WTC11 (cell line): ENCODE measurements at regions not wholly inside any gene's neighbourhood (a gene's known extent, or its start where the extent isn't known, plus 50 kb on each side); places are given as distances from the start of the nearest gene placed in this dataset.

Experiments
- ATAC-seq: fragments of 200-7000 bp; cut with Tn5 transposase; 2 replicates; pipeline ENCODE4 v1.10.0; 2021; ENCODE audit warnings: mild to moderate bottlenecking, moderate library complexity
- CTCF ChIA-PET: fragments of 300-600 bp; sonication (Branson Sonifier 250); formaldehyde crosslinking; loops from one replicate; lab custom pipeline; 2021; ENCODE audit warnings: antibody characterized with exemption; lab: Charles Lee
- POLR2A ChIA-PET: fragments of 350-600 bp; sonication (Branson Sonifier 250); formaldehyde crosslinking; loops from one replicate; lab custom pipeline; 2021; ENCODE audit warnings: antibody characterized with exemption; lab: Charles Lee
- DNase-seq: peaks from one replicate; pipeline ENCODE4 v3.0.0; 2021; ENCODE audit warnings: low spot score
- H3K27ac Mint-ChIP-seq: 2 replicates; pipeline ENCODE4 v1.8.0; 2021; ENCODE audit warnings: mixed read lengths
- H3K27me3 Mint-ChIP-seq: 2 replicates; pipeline ENCODE4 v1.8.0; 2021; ENCODE audit warnings: low read depth, mild to moderate bottlenecking, moderate library complexity, mixed read lengths
- H3K36me3 Mint-ChIP-seq: 2 replicates; pipeline ENCODE4 v1.8.0; 2021; ENCODE audit warnings: mixed read lengths
- H3K4me1 Mint-ChIP-seq: 2 replicates; pipeline ENCODE4 v1.8.0; 2022; ENCODE audit warnings: mixed read lengths
- H3K4me3 Mint-ChIP-seq: 2 replicates; pipeline ENCODE4 v1.8.0; 2021; ENCODE audit warnings: mild to moderate bottlenecking, moderate library complexity, mixed read lengths
- H3K9me3 Mint-ChIP-seq: 2 replicates; pipeline ENCODE4 v1.8.0; 2021; ENCODE audit warnings: mixed read lengths
- FOXK1 ChIP-seq: sonication (generic); formaldehyde crosslinking; IDR thresholded peaks from 2 replicates; pipeline ENCODE4 v1.8.0; 2022; ENCODE audit warnings: mild to moderate bottlenecking, moderate library complexity, missing genetic modification reagents
- GTF2I ChIP-seq: fragments of 250-450 bp; sonication (Bioruptor Pico); conservative IDR thresholded peaks from 2 replicates; pipeline ENCODE4 v1.4.0; 2021; ENCODE audit warnings: mild to moderate bottlenecking
- JUN ChIP-seq: sonication (generic); formaldehyde crosslinking; IDR thresholded peaks from 2 replicates; pipeline ENCODE4 v1.8.0; 2023; ENCODE audit warnings: mild to moderate bottlenecking, missing genetic modification reagents
- KAT7 ChIP-seq: sonication (generic); formaldehyde crosslinking; IDR thresholded peaks from 2 replicates; pipeline ENCODE4 v1.8.1; 2023; ENCODE audit warnings: missing genetic modification reagents, mild to moderate bottlenecking, borderline replicate concordance
- ZNF219 ChIP-seq: sonication (generic); formaldehyde crosslinking; IDR thresholded peaks from 2 replicates; pipeline ENCODE4 v1.8.0; 2023; ENCODE audit warnings: missing genetic modification reagents, mild to moderate bottlenecking, borderline replicate concordance
- ZNF396 ChIP-seq: fragments of 250-450 bp; sonication (Bioruptor Pico); IDR thresholded peaks from 2 replicates; pipeline ENCODE4 v1.8.0; 2021; ENCODE audit warnings: mild to moderate bottlenecking, moderate library complexity, borderline replicate concordance
- TF ChIP-seq, protein P1 (sequence below): sonication (generic); formaldehyde crosslinking; IDR thresholded peaks from 2 replicates; pipeline ENCODE4 v1.8.1; 2023; ENCODE audit warnings: mild to moderate bottlenecking, missing genetic modification reagents
- TF ChIP-seq, protein P2 (sequence below): sonication (generic); formaldehyde crosslinking; IDR thresholded peaks from 2 replicates; pipeline ENCODE4 v1.8.0; 2023; ENCODE audit warnings: mild to moderate bottlenecking, missing genetic modification reagents
- TF ChIP-seq, protein P3 (sequence below): sonication (generic); formaldehyde crosslinking; IDR thresholded peaks from 2 replicates; pipeline ENCODE4 v1.8.0; 2022; ENCODE audit warnings: missing genetic modification reagents
- TF ChIP-seq, protein P4 (sequence below): fragments of 200-600 bp; IDR thresholded peaks from 2 replicates; pipeline ENCODE4 v1.8.0; 2022; ENCODE audit warnings: antibody characterized with exemption
- TF ChIP-seq, protein P5 (sequence below): sonication (generic); formaldehyde crosslinking; IDR thresholded peaks from 2 replicates; pipeline ENCODE4 v1.8.1; 2022; ENCODE audit warnings: missing genetic modification reagents, borderline replicate concordance
- TF ChIP-seq, protein P6 (sequence below): sonication (generic); formaldehyde crosslinking; IDR thresholded peaks from 2 replicates; pipeline ENCODE4 v1.8.0; 2022; ENCODE audit warnings: mild to moderate bottlenecking, missing genetic modification reagents

DNA sequence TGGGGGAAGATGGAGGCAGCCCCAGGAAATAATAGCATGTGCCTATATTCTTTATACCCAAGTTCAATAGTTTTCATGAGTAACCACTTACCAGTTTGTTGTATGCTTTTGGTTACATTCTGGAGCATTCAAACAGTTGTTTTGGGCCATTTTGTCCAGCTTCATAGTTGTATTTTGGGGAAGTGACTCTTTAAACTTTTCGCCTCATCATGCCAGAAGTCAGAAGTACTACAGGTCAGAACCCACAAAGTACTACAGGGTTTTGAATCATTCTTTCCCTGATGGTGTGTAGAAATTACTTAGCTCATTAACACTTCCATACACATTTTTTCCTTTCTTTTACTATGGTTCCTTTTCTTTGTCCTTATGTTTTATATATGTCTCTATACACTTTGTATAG, 210.6 kb downstream of the ARPP21 start:
- DNase-seq (no peak), ATAC-seq (no peak)
- Mint-ChIP-seq H3K27ac (no peak overlapping the region), H3K4me1 (no peaks in the 10 kb centered on the region), H3K27me3 (no peaks in the 10 kb centered on the region), H3K36me3 (no peaks in the 10 kb centered on the region), H3K9me3 (no peaks in the 10 kb centered on the region), H3K4me3 (no peak overlapping the region)
- ChIA-PET POLR2A (no interaction called here), CTCF (no interaction called here)
- TF ChIP-seq, protein P1, sequence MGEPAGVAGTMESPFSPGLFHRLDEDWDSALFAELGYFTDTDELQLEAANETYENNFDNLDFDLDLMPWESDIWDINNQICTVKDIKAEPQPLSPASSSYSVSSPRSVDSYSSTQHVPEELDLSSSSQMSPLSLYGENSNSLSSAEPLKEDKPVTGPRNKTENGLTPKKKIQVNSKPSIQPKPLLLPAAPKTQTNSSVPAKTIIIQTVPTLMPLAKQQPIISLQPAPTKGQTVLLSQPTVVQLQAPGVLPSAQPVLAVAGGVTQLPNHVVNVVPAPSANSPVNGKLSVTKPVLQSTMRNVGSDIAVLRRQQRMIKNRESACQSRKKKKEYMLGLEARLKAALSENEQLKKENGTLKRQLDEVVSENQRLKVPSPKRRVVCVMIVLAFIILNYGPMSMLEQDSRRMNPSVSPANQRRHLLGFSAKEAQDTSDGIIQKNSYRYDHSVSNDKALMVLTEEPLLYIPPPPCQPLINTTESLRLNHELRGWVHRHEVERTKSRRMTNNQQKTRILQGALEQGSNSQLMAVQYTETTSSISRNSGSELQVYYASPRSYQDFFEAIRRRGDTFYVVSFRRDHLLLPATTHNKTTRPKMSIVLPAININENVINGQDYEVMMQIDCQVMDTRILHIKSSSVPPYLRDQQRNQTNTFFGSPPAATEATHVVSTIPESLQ (CRISPR knock-in tag) = no peak
- TF ChIP-seq, protein P2, sequence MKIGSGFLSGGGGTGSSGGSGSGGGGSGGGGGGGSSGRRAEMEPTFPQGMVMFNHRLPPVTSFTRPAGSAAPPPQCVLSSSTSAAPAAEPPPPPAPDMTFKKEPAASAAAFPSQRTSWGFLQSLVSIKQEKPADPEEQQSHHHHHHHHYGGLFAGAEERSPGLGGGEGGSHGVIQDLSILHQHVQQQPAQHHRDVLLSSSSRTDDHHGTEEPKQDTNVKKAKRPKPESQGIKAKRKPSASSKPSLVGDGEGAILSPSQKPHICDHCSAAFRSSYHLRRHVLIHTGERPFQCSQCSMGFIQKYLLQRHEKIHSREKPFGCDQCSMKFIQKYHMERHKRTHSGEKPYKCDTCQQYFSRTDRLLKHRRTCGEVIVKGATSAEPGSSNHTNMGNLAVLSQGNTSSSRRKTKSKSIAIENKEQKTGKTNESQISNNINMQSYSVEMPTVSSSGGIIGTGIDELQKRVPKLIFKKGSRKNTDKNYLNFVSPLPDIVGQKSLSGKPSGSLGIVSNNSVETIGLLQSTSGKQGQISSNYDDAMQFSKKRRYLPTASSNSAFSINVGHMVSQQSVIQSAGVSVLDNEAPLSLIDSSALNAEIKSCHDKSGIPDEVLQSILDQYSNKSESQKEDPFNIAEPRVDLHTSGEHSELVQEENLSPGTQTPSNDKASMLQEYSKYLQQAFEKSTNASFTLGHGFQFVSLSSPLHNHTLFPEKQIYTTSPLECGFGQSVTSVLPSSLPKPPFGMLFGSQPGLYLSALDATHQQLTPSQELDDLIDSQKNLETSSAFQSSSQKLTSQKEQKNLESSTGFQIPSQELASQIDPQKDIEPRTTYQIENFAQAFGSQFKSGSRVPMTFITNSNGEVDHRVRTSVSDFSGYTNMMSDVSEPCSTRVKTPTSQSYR (CRISPR knock-in tag) = no peak
- TF ChIP-seq ZNF396 (CRISPR knock-in tag) (no peak), FOXK1 (CRISPR knock-in tag) (no peak), JUN (CRISPR knock-in tag) (no peak), GTF2I (CRISPR knock-in tag) (no peak), ZNF219 (CRISPR knock-in tag) (no peak)
- TF ChIP-seq, protein P3, sequence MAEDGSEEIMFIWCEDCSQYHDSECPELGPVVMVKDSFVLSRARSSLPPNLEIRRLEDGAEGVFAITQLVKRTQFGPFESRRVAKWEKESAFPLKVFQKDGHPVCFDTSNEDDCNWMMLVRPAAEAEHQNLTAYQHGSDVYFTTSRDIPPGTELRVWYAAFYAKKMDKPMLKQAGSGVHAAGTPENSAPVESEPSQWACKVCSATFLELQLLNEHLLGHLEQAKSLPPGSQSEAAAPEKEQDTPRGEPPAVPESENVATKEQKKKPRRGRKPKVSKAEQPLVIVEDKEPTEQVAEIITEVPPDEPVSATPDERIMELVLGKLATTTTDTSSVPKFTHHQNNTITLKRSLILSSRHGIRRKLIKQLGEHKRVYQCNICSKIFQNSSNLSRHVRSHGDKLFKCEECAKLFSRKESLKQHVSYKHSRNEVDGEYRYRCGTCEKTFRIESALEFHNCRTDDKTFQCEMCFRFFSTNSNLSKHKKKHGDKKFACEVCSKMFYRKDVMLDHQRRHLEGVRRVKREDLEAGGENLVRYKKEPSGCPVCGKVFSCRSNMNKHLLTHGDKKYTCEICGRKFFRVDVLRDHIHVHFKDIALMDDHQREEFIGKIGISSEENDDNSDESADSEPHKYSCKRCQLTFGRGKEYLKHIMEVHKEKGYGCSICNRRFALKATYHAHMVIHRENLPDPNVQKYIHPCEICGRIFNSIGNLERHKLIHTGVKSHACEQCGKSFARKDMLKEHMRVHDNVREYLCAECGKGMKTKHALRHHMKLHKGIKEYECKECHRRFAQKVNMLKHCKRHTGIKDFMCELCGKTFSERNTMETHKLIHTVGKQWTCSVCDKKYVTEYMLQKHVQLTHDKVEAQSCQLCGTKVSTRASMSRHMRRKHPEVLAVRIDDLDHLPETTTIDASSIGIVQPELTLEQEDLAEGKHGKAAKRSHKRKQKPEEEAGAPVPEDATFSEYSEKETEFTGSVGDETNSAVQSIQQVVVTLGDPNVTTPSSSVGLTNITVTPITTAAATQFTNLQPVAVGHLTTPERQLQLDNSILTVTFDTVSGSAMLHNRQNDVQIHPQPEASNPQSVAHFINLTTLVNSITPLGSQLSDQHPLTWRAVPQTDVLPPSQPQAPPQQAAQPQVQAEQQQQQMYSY (CRISPR knock-in tag) = no peak
- TF ChIP-seq, protein P4, sequence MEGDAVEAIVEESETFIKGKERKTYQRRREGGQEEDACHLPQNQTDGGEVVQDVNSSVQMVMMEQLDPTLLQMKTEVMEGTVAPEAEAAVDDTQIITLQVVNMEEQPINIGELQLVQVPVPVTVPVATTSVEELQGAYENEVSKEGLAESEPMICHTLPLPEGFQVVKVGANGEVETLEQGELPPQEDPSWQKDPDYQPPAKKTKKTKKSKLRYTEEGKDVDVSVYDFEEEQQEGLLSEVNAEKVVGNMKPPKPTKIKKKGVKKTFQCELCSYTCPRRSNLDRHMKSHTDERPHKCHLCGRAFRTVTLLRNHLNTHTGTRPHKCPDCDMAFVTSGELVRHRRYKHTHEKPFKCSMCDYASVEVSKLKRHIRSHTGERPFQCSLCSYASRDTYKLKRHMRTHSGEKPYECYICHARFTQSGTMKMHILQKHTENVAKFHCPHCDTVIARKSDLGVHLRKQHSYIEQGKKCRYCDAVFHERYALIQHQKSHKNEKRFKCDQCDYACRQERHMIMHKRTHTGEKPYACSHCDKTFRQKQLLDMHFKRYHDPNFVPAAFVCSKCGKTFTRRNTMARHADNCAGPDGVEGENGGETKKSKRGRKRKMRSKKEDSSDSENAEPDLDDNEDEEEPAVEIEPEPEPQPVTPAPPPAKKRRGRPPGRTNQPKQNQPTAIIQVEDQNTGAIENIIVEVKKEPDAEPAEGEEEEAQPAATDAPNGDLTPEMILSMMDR = no peak
- TF ChIP-seq, protein P5, sequence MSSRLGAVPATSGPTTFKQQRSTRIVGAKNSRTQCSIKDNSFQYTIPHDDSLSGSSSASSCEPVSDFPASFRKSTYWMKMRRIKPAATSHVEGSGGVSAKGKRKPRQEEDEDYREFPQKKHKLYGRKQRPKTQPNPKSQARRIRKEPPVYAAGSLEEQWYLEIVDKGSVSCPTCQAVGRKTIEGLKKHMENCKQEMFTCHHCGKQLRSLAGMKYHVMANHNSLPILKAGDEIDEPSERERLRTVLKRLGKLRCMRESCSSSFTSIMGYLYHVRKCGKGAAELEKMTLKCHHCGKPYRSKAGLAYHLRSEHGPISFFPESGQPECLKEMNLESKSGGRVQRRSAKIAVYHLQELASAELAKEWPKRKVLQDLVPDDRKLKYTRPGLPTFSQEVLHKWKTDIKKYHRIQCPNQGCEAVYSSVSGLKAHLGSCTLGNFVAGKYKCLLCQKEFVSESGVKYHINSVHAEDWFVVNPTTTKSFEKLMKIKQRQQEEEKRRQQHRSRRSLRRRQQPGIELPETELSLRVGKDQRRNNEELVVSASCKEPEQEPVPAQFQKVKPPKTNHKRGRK (CRISPR knock-in tag) = no peak
- TF ChIP-seq, protein P6, sequence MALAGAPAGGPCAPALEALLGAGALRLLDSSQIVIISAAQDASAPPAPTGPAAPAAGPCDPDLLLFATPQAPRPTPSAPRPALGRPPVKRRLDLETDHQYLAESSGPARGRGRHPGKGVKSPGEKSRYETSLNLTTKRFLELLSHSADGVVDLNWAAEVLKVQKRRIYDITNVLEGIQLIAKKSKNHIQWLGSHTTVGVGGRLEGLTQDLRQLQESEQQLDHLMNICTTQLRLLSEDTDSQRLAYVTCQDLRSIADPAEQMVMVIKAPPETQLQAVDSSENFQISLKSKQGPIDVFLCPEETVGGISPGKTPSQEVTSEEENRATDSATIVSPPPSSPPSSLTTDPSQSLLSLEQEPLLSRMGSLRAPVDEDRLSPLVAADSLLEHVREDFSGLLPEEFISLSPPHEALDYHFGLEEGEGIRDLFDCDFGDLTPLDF (CRISPR knock-in tag) = no peak

DNA sequence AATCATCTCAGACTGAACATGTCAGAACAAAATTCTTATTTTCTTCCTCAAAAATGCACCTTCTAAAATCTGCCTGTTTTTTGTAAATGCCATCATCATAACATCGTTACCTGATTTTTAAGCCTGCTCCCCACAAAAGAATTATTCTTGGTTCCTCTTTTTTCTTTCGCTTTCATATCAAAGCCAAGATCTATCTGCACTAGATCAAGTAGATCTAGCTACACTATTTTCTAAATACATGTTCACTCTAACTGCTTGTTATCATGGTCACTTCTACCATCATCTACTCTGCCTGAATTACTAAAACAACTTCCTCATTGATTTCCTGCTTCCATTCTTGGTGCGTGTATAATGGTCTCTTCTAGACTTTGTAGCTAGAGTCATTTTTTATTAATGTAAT, 217.7 kb downstream of the ARPP21 start:
- Mint-ChIP-seq H3K36me3 (no peaks in the 10 kb centered on the region), H3K27me3 (no peaks in the 10 kb centered on the region), H3K4me3 (no peak overlapping the region), H3K4me1 (no peaks in the 10 kb centered on the region), H3K9me3 (no peaks in the 10 kb centered on the region), H3K27ac (no peak overlapping the region)
- TF ChIP-seq KAT7 (no peak), ZNF396 (CRISPR knock-in tag) (no peak)
- CTCF ChIA-PET = no interaction called here
- POLR2A ChIA-PET = no interaction called here
- DNase-seq (no peak), ATAC-seq (no peak)
